ENCODE measurements at regions not wholly inside any gene's neighbourhood (a gene's known extent, or its start where the extent isn't known, plus 50 kb on each side); places are given as distances from the start of the nearest gene placed in this dataset.

GRCh38 chr14:98269533-98269932 is 1002.5 kb downstream of the BCL11B start:
- TF ChIP-seq REST (IDR thresholded peaks at IDR 0.05; ENCODE audit: low read depth, low read length) (no peak), CTCF (IDR thresholded peaks at IDR 0.05) (no peak), IRF3 (IDR thresholded peaks at IDR 0.05; ENCODE audit: low read depth, low read length) (no peak), FOXM1 (IDR thresholded peaks at IDR 0.05; ENCODE audit: low read depth) (no peak), MAX (IDR thresholded peaks at IDR 0.05; ENCODE audit: low read depth) (no peak), EZH2phosphoT487 (IDR thresholded peaks at IDR 0.05; ENCODE audit: borderline replicate concordance, low read depth) (no peak), RXRA (IDR thresholded peaks at IDR 0.05; ENCODE audit: borderline replicate concordance, low read depth) (no peak), YY1 (IDR thresholded peaks at IDR 0.05; ENCODE audit: low read depth) (no peak), JUND (IDR thresholded peaks at IDR 0.05) (no peak), GATA2 (CRISPR knock-in tag; IDR thresholded peaks at IDR 0.05) (no peak), NRF1 (IDR thresholded peaks at IDR 0.05; ENCODE audit: low read depth, low read length) (no peak), RFX5 (IDR thresholded peaks at IDR 0.05; ENCODE audit: low read length) (no peak)

Measured in SK-N-SH (cell line).